SU-DHL-6 (cell line): ENCODE measurements at regions not wholly inside any gene's neighbourhood (a gene's known extent, or its start where the extent isn't known, plus 50 kb on each side); places are given as distances from the start of the nearest gene placed in this dataset.
"Not testable (repeated sequence)": the region's sequence is repeated elsewhere in the genome, so short reads cannot be mapped to it uniquely, and the experiment has no call there.

Experiments used
- H2AFZ ChIP-seq: fragments of 200-600 bp; sonication (generic); 2 replicates; pipeline ENCODE4 v1.6.1; 2014; ENCODE audit warnings: low read depth, mild to moderate bottlenecking, moderate library complexity, mixed read lengths, antibody characterized with exemption, low read length; ENCODE audit not compliant: severe bottlenecking
- H3F3A ChIP-seq: fragments of 200-600 bp; shearing (Covaris generic); 2 replicates; pipeline ENCODE4 v1.6.0; 2016; ENCODE audit warnings: antibody characterized with exemption, mild to moderate bottlenecking; ENCODE audit not compliant: insufficient read depth
- H3K27ac ChIP-seq: fragments of 200-600 bp; sonication (generic); 2 replicates; pipeline ENCODE4 v1.5.1; 2016; ENCODE audit warnings: low read depth, mild to moderate bottlenecking, low read length, moderate library complexity, mixed read lengths
- H3K27me3 ChIP-seq: fragments of 200-600 bp; sonication (generic), shearing (Covaris generic); 2 replicates; pipeline ENCODE4 v1.6.0; 2014; ENCODE audit warnings: mild to moderate bottlenecking, low read length
- H3K36me3 ChIP-seq: fragments of 200-600 bp; sonication (generic); 2 replicates; pipeline ENCODE4 v1.6.1; 2014; ENCODE audit warnings: mild to moderate bottlenecking, low read length, mixed read lengths
- H3K4me2 ChIP-seq: fragments of 300-600, 200-600 bp; shearing (Covaris generic), sonication (generic); 2 replicates; pipeline ENCODE4 v1.6.0; 2014; ENCODE audit warnings: low read length, low read depth, mild to moderate bottlenecking; ENCODE audit not compliant: poor library complexity, severe bottlenecking
- H3K4me3 ChIP-seq: fragments of 200-600 bp; sonication (generic); 2 replicates; pipeline ENCODE4 v1.5.1; 2014; ENCODE audit warnings: antibody characterized with exemption, low read length, mild to moderate bottlenecking, mixed read lengths; ENCODE audit not compliant: insufficient read depth, poor library complexity, severe bottlenecking
- H3K79me2 ChIP-seq: fragments of 200-600 bp; sonication (generic); 2 replicates; pipeline ENCODE4 v1.6.1; 2014; ENCODE audit warnings: mild to moderate bottlenecking, low read length, moderate library complexity; ENCODE audit not compliant: insufficient read depth
- H3K9ac ChIP-seq: fragments of 200-600 bp; sonication (generic); 2 replicates; pipeline ENCODE4 v1.7.0; 2014; ENCODE audit warnings: mild to moderate bottlenecking, low read length
- H3K9me2 ChIP-seq: fragments of 200-600 bp; sonication (generic); replicated peaks from 2 replicates; pipeline ENCODE4 v1.6.1; 2014; ENCODE audit warnings: low read length; ENCODE audit not compliant: insufficient read depth
- H3K9me3 ChIP-seq: fragments of 200-600 bp; sonication (generic); 2 replicates; pipeline ENCODE4 v1.6.1; 2014; ENCODE audit warnings: low read length, mixed read lengths; ENCODE audit not compliant: insufficient read depth
- H4K20me1 ChIP-seq: fragments of 200-600 bp; sonication (generic); 2 replicates; pipeline ENCODE4 v1.6.1; 2014; ENCODE audit warnings: low read depth, mild to moderate bottlenecking, antibody characterized with exemption, low read length, moderate library complexity, mixed read lengths
- CTCF ChIP-seq: fragments of 200-600 bp; sonication (generic); IDR thresholded peaks from one replicate; pipeline ENCODE4 v1.5.1; 2017; ENCODE audit warnings: antibody characterized with exemption, mild to moderate bottlenecking, low read length, moderate library complexity; ENCODE audit not compliant: insufficient read depth, poor library complexity, severe bottlenecking
- EZH2phosphoT487 ChIP-seq: fragments of 200-600 bp; sonication (generic), shearing (Covaris generic); conservative IDR thresholded peaks from 2 replicates; pipeline ENCODE4 v1.6.1; 2018; ENCODE audit warnings: mild to moderate bottlenecking, antibody characterized with exemption, low read length, moderate library complexity, mixed read lengths

- no peak overlapping the region for H3K9ac ChIP-seq
- no peak overlapping the region for H3K4me3 ChIP-seq
- no peaks in the 10 kb centered on the region for H4K20me1 ChIP-seq
- no peak overlapping the region for H2AFZ ChIP-seq
- no peaks in the 10 kb centered on the region for H3K79me2 ChIP-seq
- H3K27ac ChIP-seq, result no peak overlapping the region
- no peaks in the 10 kb centered on the region for H3K27me3 ChIP-seq
- no peaks in the 10 kb centered on the region for H3K36me3 ChIP-seq
- TF ChIP-seq CTCF (no peak), EZH2phosphoT487 (no peak)
- no peaks in the 10 kb centered on the region for H3F3A ChIP-seq
- H3K9me2 ChIP-seq, result no peaks in the 10 kb centered on the region
- no peak overlapping the region for H3K4me2 ChIP-seq
- peaks cover 7% of the 10 kb centered on the region; the same call in 1 of the 2 replicates for H3K9me3 ChIP-seq
Observed at GRCh38 chr2:160574468-160575140, 81.0 kb upstream of the RBMS1 start.

GRCh38 chr2:160575368-160575767, 81.8 kb upstream of the RBMS1 start:
- Histone ChIP-seq H4K20me1 (no peaks in the 10 kb centered on the region), H3K4me2 (no peak overlapping the region), H3K79me2 (no peaks in the 10 kb centered on the region), H3K4me3 (no peak overlapping the region), H3K27ac (no peak overlapping the region), H3K9ac (no peak overlapping the region), H3K9me2 (no peaks in the 10 kb centered on the region), H3F3A (no peaks in the 10 kb centered on the region), H3K36me3 (no peaks in the 10 kb centered on the region), H3K9me3 (peaks cover 7% of the 10 kb centered on the region; the same call in 1 of the 2 replicates), H3K27me3 (no peaks in the 10 kb centered on the region), H2AFZ (no peak overlapping the region)
- no peak for TF ChIP-seq EZH2phosphoT487
- no peak for TF ChIP-seq CTCF

- H3F3A ChIP-seq, result no peaks in the 10 kb centered on the region
- no peaks in the 10 kb centered on the region for H3K9me2 ChIP-seq
- H3K27ac ChIP-seq, result no peak overlapping the region
- H3K9ac ChIP-seq, result no peak overlapping the region
- no peaks in the 10 kb centered on the region for H3K36me3 ChIP-seq
- H3K4me2 ChIP-seq, result no peak overlapping the region
- H2AFZ ChIP-seq, result no peak overlapping the region
- no peak overlapping the region for H3K4me3 ChIP-seq
- H3K79me2 ChIP-seq, result no peaks in the 10 kb centered on the region
- H3K9me3 ChIP-seq, result peaks cover 7% of the 10 kb centered on the region; the same call in 1 of the 2 replicates
- TF ChIP-seq CTCF (no peak), EZH2phosphoT487 (no peak)
- H4K20me1 ChIP-seq, result no peaks in the 10 kb centered on the region
- H3K27me3 ChIP-seq, result no peaks in the 10 kb centered on the region
Observed at GRCh38 chr2:160576054-160576499, 82.5 kb upstream of the RBMS1 start.

GRCh38 chr2:160577081-160577480, 83.5 kb upstream of the RBMS1 start:
- not testable (repeated sequence) for H4K20me1 ChIP-seq, H3K27ac ChIP-seq, H3K9me3 ChIP-seq, H3K27me3 ChIP-seq, H3F3A ChIP-seq, H3K79me2 ChIP-seq, H3K36me3 ChIP-seq, H3K9ac ChIP-seq, H3K4me2 ChIP-seq, H3K4me3 ChIP-seq, H3K9me2 ChIP-seq, H2AFZ ChIP-seq
